Thyroid gland (tissue), 4 donors: ENCODE measurements at regions not wholly inside any gene's neighbourhood (a gene's known extent, or its start where the extent isn't known, plus 50 kb on each side); places are given as distances from the start of the nearest gene placed in this dataset.

ENCODE experiments used
- CTCF ChIP-seq, 6 experiments: fragments of 200-600 bp in 3 of 6; fragments of 450-650 bp in 3 of 6; sonication (generic) in 3 of 6; IDR thresholded peaks; one replicate each; pipeline ENCODE4 v1.5.1; 2016 to 2019; ENCODE audit warnings: antibody characterized with exemption in 6 of 6, mild to moderate bottlenecking in 2 of 6, inconsistent platforms in 1 of 6, moderate library complexity in 1 of 6
- POLR2A ChIP-seq, 2 donors: fragments of 450-650 bp; IDR thresholded peaks; one replicate each; pipeline ENCODE4 v1.6.1; 2017; ENCODE audit warnings: antibody characterized with exemption in 2 of 2, mild to moderate bottlenecking in 2 of 2, moderate library complexity in 1 of 2

DNA sequence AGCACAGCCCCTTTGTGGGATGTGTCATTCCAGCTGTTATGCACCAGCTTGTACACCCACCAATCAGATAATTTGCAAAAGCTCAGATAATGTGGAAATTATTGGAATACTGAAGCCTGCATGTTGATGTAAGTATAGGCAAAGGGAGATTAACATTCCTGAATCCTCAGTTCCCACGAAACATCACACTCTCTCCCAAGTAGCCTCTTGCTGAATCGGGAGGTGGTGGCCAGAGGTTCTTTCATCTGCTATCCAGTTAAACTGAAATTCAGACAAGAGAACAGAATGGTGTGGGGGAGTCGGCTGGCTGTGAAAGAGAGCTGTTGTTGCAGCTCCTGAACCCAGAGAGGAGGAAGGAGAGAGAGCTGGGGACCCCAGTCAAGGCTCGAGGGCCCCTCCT lies 170.9 kb downstream of the ZBTB18 start:
- TF ChIP-seq CTCF (IDR thresholded peaks at IDR 0.05) (no peak), POLR2A (IDR thresholded peaks at IDR 0.05) (no peak)
